Osteocyte (in vitro differentiated cells): ENCODE measurements at regions not wholly inside any gene's neighbourhood (a gene's known extent, or its start where the extent isn't known, plus 50 kb on each side); places are given as distances from the start of the nearest gene placed in this dataset.

Experiments
- DNase-seq: peaks from one replicate; pipeline ENCODE4 v3.0.0; 2021; ENCODE audit warnings: mixed read lengths; ENCODE audit not compliant: unreplicated experiment; ENCODE audit errors: extremely low spot score
- H3K27ac Mint-ChIP-seq: one replicate; pipeline ENCODE4 v1.8.0; 2021; ENCODE audit warnings: mild to moderate bottlenecking, mixed read lengths; ENCODE audit not compliant: unreplicated experiment
- H3K27me3 Mint-ChIP-seq: one replicate; pipeline ENCODE4 v1.8.0; 2021; ENCODE audit warnings: mixed read lengths; ENCODE audit not compliant: unreplicated experiment
- H3K36me3 Mint-ChIP-seq: one replicate; pipeline ENCODE4 v1.8.0; 2021; ENCODE audit warnings: mixed read lengths; ENCODE audit not compliant: unreplicated experiment
- H3K4me1 Mint-ChIP-seq: one replicate; pipeline ENCODE4 v1.8.0; 2021; ENCODE audit warnings: mixed read lengths; ENCODE audit not compliant: unreplicated experiment
- H3K4me3 Mint-ChIP-seq: one replicate; pipeline ENCODE4 v1.8.0; 2021; ENCODE audit warnings: mild to moderate bottlenecking, moderate library complexity, mixed read lengths; ENCODE audit not compliant: unreplicated experiment
- H3K9me3 Mint-ChIP-seq: one replicate; pipeline ENCODE4 v1.8.0; 2021; ENCODE audit warnings: mixed read lengths; ENCODE audit not compliant: unreplicated experiment
- TF ChIP-seq, protein P1 (sequence below): fragments of 200-600 bp; sonication (generic); IDR thresholded peaks from 2 replicates; pipeline ENCODE4 v1.5.0; 2021; ENCODE audit warnings: antibody characterized with exemption, mild to moderate bottlenecking, moderate library complexity

DNA sequence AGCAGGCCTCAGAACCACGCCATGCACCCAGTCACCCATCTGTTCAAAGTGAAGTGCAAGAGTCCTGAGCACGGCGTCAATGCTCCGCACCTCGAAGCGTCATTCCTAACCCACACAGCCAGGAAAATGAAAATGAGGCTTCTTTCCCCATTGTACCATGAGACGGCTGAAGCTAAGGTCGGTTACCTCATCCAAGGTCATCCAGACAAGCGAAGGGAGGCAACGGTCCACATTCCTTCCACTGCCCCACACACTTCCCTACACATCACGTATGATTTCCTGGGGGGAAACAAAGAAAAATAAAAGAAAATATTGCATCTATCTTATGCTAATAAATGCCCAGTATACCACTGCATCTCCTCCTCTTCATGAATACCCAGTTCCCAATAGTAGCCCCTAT, 113.5 kb upstream of the RAB6C start:
- Mint-ChIP-seq H3K4me1 (no peaks in the 10 kb centered on the region), H3K27ac (no peak overlapping the region), H3K36me3 (no peaks in the 10 kb centered on the region), H3K27me3 (no peaks in the 10 kb centered on the region), H3K9me3 (no peaks in the 10 kb centered on the region), H3K4me3 (no peak overlapping the region)
- TF ChIP-seq, protein P1, sequence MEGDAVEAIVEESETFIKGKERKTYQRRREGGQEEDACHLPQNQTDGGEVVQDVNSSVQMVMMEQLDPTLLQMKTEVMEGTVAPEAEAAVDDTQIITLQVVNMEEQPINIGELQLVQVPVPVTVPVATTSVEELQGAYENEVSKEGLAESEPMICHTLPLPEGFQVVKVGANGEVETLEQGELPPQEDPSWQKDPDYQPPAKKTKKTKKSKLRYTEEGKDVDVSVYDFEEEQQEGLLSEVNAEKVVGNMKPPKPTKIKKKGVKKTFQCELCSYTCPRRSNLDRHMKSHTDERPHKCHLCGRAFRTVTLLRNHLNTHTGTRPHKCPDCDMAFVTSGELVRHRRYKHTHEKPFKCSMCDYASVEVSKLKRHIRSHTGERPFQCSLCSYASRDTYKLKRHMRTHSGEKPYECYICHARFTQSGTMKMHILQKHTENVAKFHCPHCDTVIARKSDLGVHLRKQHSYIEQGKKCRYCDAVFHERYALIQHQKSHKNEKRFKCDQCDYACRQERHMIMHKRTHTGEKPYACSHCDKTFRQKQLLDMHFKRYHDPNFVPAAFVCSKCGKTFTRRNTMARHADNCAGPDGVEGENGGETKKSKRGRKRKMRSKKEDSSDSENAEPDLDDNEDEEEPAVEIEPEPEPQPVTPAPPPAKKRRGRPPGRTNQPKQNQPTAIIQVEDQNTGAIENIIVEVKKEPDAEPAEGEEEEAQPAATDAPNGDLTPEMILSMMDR: no peak
- no peak for DNase-seq

DNA sequence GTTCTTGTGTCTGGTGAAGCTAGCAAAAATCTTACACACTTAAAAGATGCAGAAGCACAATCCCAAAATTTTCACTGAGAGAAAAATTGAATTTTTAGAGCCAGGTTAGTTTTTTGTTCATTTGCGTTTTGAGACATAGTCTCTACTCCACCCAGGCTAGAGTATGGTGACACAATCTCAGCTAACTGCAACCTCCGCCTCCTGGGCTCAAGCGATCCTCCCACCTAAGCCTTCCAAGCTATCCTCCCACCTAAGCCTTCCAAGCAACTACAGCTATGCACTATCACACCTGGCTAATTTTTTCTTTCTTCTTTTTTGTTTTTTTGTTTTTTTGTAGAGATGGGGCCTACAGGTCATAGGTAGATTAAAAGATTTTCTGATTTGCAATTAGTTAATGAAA, 113.1 kb upstream of the RAB6C start:
- H3K4me1 Mint-ChIP-seq: no peaks in the 10 kb centered on the region
- H3K36me3 Mint-ChIP-seq: no peaks in the 10 kb centered on the region
- no peak overlapping the region for H3K4me3 Mint-ChIP-seq
- no peak overlapping the region for H3K27ac Mint-ChIP-seq
- H3K9me3 Mint-ChIP-seq: no peaks in the 10 kb centered on the region
- no peak for DNase-seq
- no peaks in the 10 kb centered on the region for H3K27me3 Mint-ChIP-seq
- TF ChIP-seq, protein P1: no peak

DNA sequence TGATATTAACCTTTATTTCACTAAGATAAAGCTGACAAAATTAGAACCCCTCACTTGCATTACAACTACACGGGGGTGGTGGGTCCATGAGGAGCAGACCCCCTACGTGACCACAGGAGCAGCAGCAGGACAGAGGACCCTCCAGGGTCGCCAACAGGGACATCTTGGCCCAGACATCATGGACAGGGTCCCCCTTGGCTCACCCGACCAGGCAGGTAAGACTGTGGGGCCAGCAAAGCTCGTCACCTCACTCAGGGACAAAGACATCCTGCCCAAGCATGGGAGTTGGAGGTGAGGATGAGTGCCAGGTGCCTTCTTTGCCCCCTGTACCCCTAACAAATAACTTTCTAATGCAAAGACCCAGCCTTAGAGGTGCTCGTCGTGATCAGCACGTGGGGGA, 111.3 kb upstream of the RAB6C start:
- TF ChIP-seq, protein P1: no peak
- Mint-ChIP-seq H3K4me3 (no peak overlapping the region), H3K9me3 (no peaks in the 10 kb centered on the region), H3K4me1 (no peaks in the 10 kb centered on the region), H3K36me3 (no peaks in the 10 kb centered on the region), H3K27me3 (no peaks in the 10 kb centered on the region), H3K27ac (no peak overlapping the region)
- no peak for DNase-seq

DNA sequence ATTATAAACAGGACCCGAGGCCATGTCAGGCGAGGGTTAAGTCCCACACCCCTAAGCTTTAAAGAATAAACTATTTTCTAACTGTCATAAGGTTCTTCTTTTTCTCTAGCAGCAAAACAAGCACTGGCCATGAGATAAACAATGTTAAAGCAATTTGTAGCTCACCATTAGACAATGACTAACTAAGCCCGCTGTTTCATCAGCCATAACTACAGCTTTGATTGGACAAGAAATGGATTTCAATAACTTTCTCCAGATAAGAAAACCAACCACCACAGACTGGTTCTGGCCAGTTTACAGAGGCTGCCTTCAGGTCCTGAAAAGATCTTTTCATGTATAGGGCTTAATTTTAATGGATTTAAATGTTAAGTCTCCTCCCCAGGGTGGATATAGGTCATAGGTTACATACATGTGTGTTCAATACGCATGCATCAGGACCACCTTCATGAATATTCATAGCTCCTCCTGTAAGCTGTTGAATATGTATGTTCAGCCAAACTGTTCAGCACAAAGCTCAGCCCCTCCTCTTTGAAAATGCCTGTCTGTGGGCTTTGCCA, 108.7 kb upstream of the RAB6C start:
- TF ChIP-seq, protein P1: no peak
- Mint-ChIP-seq H3K9me3 (no peaks in the 10 kb centered on the region), H3K4me1 (no peaks in the 10 kb centered on the region), H3K4me3 (no peak overlapping the region), H3K27me3 (no peaks in the 10 kb centered on the region), H3K27ac (no peak overlapping the region), H3K36me3 (no peaks in the 10 kb centered on the region)
- peak; percentile 8 for DNase-seq

DNA sequence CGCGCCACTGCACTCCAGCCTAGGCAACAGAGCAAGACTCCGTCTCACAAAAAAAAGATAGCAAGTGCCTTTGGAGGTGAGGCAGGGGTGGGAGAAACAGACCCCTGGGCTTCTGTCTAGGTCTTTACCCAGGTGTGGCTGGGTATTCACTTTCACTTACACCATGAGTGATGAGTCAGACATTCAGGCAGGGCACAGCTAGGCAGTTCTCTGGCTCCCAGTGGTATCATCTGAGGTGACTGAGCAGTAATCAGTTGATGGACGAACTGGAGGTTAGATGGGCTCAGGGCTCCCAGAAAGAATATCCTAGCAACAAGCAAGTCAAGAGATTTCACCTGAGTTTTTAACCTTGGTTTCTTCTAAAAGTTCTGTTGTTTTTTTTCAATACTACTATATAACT, 107.0 kb upstream of the RAB6C start:
- no peaks in the 10 kb centered on the region for H3K36me3 Mint-ChIP-seq
- DNase-seq: peak; percentile 27
- H3K9me3 Mint-ChIP-seq: no peaks in the 10 kb centered on the region
- TF ChIP-seq, protein P1: no peak
- no peak overlapping the region for H3K4me3 Mint-ChIP-seq
- no peaks in the 10 kb centered on the region for H3K27me3 Mint-ChIP-seq
- H3K27ac Mint-ChIP-seq: no peak overlapping the region
- peaks cover 6% of the 10 kb centered on the region for H3K4me1 Mint-ChIP-seq
